GM21390 (cell line): ENCODE measurements at regions not wholly inside any gene's neighbourhood (a gene's known extent, or its start where the extent isn't known, plus 50 kb on each side); places are given as distances from the start of the nearest gene placed in this dataset.

Source experiments
- ATAC-seq: cut with Tn5 transposase; IDR thresholded peaks from one replicate; pipeline ENCODE4 v1.9.1; 2021; ENCODE audit not compliant: unreplicated experiment

GRCh38 chr2:217186668-217187159, 326.9 kb upstream of the TNP1 start:
- ATAC-seq = no peak

DNA sequence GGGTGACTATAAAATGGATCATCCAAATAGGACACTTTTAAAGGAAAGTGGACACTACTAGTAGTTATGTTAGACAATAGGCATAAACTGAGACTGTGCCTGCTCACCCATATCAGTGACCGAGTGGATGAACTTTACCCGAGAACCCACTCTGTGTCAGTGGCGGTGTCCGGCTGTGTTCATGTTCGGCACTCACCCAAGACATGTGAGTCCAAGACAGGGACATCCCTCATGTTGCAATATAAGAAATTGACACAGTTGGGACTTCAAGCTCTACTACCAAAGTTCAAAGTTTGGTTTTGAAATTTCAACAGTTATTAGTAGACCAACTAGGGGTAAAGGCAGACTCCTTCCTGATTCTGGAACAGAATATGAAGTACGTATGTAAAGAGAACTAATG, 326.3 kb upstream of the TNP1 start:
- no peak for ATAC-seq

- ATAC-seq = no peak
Measured at GRCh38 chr2:217185265-217185995, 325.6 kb upstream of the TNP1 start.

GRCh38 chr2:217184242-217184641, 324.4 kb upstream of the TNP1 start:
- ATAC-seq = no peak

DNA sequence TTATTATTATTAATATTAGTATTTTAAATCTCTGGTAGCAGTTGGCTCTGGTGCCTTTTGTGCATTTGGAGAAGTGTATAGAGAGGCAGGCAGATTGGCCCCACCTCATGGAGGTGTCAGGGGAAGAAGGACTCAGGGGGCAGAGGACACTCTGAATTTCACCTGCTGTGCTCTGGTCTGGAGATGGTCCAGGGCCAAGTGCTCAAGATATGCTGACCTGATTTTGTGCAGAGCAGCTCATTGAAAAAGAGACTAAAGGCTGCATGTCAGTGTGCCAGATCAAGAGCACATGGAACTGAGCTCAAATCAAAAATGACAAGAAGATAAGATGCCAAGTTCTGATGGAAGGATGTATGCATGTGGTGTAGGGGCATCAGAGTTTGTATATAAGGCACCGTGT, 323.6 kb upstream of the TNP1 start:
- ATAC-seq = no peak

DNA sequence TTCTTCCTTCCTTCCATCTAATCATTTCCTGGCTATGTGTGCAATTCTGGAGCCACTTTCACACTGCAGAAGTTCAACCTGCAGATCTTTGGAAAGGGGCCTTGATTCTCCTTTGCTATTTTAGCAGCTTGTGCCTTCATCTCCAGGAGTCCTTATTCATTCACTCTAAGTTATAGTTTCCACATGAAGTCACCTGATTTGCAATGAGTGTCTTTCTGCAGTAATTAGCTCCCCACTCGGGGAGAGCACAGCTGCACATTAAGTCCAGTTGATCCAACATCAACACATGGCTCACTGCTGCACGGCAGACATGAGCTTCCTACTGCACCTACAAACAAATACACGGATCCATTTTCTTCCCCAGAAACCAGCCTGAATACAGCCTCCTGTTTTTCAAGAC, 323.1 kb upstream of the TNP1 start:
- no peak for ATAC-seq

GRCh38 chr2:217181512-217181911, 321.6 kb upstream of the TNP1 start:
- no peak for ATAC-seq

- ATAC-seq = no peak
Measured at GRCh38 chr2:217179854-217180253, 320.0 kb upstream of the TNP1 start.

- ATAC-seq = no peak
Measured at GRCh38 chr2:217178341-217178740, 318.5 kb upstream of the TNP1 start.

DNA sequence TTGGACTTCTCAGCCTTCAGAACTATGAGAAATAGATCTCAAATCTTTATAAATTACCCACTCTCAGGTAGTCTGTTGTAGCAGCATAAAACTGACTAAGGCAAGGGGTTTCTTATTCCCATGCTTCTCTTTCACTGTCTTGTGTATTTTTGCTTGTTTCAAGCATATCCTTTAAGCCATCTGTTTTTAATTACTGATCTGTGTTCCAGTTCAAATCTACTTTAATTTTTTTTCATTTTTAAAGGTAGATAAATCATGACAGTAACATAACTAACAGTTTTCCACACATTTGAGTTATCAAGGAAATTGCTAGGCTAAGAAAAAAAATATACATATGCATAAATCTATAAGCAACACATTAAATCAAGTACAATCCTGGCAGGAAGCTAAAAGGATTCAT, 317.9 kb upstream of the TNP1 start:
- no peak for ATAC-seq

- ATAC-seq = no peak
Measured at GRCh38 chr2:217171874-217172273, 312.0 kb upstream of the TNP1 start.

DNA sequence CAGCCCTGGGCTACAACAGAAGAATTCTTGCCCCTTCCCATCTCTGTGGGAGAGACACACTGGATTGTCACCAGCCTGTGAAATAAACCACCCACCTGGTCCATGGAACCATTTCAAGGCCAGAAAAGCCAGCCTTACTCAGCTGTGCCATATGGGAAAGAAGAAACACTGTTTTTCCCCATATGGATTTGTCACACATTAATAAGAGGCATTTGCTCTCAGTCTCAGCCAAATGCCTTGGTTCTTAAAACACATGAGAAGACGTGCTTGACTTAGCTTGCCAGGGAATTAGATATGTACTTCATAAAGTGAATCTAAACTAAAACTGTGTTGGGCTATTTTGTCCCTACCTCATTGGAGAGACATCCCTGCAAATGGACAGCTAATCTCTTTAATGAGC, 308.6 kb upstream of the TNP1 start:
- ATAC-seq = no peak

DNA sequence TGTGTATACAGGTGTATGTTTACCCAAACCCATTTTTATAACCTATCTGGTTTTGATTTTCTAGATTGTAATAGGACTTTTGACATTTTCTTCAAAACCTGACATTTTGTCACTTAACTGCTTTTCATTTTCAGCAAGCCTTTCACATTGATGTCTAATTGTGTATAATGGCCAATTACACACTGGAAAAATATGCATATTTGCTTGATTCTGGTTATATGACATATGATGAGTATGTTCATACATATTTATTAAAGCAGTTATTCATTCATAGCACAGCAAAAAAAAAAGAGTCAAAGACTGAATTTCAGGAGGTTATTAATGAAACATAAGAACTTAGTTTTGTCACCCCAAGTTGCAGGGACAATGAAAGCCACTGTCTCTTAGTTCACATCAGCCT, 307.7 kb upstream of the TNP1 start:
- no peak for ATAC-seq

DNA sequence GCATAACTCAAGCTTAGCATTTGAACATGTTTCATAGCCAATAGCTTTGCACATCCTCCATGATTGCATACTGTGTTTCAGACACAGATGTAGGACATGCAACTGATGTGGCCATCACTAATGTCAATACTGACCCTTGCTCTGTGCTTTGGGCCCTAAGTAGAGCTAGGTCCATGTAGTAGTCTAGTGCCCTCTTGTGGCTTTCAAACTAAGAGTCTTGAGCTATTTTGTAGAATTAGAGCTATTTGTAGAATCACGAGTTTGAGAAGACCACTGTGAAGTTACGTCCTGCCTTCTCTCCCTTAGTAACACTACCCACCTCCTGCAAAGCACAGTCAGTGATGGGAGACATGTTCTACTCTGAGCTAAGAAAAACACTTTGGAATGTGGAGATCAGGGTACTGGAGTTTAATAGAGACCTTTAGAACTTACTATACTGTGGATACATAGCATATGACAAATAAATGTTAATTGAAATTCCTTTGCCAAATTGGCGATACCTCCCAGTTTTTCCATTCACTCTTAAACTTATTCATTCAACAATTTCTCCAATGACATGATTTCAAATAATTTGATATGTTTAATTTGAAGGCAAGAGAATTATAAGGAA, 306.5 kb upstream of the TNP1 start:
- ATAC-seq = no peak

DNA sequence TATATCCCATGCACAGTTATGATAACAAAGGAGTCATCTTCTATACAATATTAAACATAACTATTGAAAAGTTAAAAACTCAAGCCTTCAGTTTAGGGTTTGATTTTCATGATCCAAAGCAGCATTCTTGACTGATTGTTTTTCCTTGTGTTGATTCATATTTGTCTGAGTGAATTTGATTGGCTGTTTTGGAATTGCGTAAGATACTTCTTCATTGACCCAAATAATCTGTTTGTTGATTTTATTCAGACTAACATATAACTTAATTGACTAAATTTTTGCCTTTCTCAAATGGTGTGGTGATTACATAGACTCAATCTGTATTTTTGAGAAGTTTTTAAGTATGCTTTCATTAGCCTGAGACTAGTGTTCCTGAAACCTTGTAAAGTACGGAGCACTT, 305.7 kb upstream of the TNP1 start:
- no peak for ATAC-seq

- no peak for ATAC-seq
Measured at GRCh38 chr2:217163987-217164386, 304.1 kb upstream of the TNP1 start.

- no peak for ATAC-seq
Measured at GRCh38 chr2:217162533-217162932, 302.7 kb upstream of the TNP1 start.

DNA sequence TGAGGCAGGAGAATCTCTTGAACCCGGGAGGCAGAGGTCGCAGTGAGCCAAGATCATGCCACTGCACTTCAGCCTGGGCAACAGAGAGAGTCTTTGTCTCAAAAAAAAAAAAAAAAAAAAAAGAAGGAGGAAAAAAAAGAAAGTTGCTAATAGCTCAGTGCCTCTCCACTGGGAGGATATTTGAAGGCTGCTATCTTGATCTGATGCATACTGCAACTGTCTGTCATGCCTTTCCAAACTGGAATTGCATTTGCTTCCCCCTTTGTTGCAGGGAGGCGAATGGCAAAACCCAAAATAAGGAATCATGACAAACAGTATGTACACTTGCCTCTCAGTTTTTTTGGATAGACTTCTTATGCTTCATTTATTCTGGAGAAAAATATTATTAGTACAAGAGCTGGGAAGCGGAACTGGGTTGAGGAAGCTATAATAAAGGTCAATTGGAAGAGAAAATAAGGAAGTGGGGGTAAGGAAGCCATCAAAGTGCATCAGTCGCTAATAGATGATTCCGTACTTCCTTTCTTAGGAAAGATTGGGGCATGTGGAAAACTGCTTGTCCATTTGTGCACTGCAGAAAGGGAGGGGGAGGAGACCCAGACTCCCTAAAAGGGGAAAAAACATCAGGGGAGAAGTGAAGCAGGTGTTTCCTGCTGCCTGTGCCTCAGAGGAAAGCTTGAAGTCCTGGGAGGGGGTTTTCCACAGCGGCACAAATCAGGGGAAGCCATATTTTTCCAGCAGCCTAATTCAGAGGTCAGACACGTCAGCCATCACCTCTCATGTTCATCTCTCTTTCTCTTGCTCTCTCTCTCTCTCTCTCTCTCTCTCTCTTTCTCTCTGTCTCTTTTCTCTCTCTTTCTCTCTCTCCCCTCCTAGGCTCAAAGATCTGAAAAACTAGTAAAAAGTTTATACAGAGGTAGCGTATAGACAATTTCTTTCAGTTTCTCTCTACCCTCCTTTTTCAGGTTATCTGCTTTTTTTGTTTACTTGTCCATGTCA, 301.4 kb upstream of the TNP1 start:
- no peak for ATAC-seq

DNA sequence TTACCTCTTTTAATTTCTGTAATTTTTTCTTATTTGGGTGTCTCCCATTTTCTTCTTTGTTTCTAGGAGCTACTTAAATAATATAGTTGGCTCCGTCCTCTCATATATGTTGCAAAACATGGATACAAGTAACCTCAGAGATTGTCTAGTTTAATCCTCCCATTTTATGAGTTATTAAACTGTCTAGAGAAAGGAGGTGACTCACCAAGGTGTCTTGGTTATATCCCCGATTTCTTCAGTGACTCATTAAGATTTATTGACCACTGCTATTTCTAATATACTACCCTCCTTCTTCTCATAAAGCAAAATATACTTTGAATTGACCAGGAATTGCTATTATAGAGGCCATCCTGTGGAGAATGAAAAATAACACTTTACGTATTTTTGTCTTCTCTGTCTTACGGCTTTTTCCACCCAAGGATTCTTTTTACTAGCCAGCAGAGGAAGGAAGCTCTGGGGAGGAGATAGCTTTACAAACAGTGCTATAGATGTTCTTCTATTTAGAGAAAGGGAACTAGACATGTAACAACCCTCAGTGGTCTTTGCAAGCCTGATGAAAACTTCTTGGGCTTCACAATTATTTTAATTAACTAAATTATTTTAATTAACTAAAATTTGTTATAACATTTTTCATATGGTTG, 300.4 kb upstream of the TNP1 start:
- no peak for ATAC-seq

- no peak for ATAC-seq
Measured at GRCh38 chr2:217158928-217159327, 299.1 kb upstream of the TNP1 start.

DNA sequence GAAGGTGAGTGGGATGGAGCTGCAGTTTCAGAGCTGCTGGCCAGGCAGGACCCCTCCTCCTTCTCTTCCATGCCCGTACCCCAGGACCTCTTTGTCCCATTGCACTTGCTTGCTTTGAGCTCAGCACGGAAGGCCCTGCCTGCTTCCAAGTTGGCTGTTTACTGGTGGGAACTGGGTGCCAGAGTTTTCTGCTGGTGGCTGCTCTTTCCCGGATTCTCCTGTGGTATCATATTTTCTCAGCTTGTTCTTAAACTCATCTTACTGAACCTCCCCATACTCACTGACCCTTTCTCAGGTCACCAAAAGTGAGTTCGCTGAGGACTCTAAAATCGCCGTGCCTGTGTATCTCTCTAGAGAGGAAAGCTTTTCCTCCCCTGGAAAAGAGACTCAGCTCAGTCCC, 297.7 kb upstream of the TNP1 start:
- ATAC-seq = no peak
